ENCODE measurements at regions not wholly inside any gene's neighbourhood (a gene's known extent, or its start where the extent isn't known, plus 50 kb on each side); places are given as distances from the start of the nearest gene placed in this dataset.

DNA sequence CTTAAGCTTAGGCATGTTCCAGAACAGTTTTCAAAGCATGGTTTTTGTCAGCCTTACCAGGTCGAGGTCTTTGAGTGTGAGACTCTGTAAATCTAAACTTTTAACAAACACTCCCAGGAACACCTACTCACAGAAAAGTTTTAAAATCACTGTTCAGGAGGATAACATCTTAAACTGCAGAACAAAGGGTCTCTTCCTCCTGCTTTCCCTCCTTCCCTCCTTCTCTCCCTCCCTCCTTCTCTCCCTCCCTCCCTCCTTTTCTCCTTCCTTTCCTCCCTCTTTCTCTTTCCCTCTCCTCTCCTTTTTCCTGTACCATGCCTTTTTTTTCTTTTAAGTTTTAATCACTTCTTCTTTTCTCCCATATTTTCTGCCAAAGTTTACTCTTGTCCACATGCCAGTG is 153.5 kb upstream of the MAF start:
- TF ChIP-seq CTCF (conservative IDR thresholded peaks at IDR 0.05; ENCODE audit: low read depth, low read length) (no peak), EZH2 (IDR thresholded peaks at IDR 0.05; ENCODE audit: low read length, unreplicated experiment) (no peak)

All from PC-3 (cell line).